Hematopoietic multipotent progenitor cell treated with erythropoietin and hydrocortisone succinate and interleukin-3 and kit ligand, for 15 days (in vitro differentiated cells): ENCODE measurements at regions not wholly inside any gene's neighbourhood (a gene's known extent, or its start where the extent isn't known, plus 50 kb on each side); places are given as distances from the start of the nearest gene placed in this dataset.

ENCODE experiments used
- DNase-seq: peaks from one replicate; pipeline ENCODE4 v3.0.0-alpha.2; 2015; ENCODE audit warnings: low spot score

- no peak for DNase-seq
Observed at GRCh38 chr13:74193391-74193790, 59.2 kb upstream of the KLF12 start.

GRCh38 chr13:74191410-74191809, 57.2 kb upstream of the KLF12 start:
- DNase-seq = no peak

GRCh38 chr13:74190999-74191398, 56.8 kb upstream of the KLF12 start:
- no peak for DNase-seq

GRCh38 chr13:74187564-74187963, 53.4 kb upstream of the KLF12 start:
- no peak for DNase-seq

GRCh38 chr13:74184283-74184682, 50.1 kb upstream of the KLF12 start:
- DNase-seq = no peak
